ENCODE measurements at regions not wholly inside any gene's neighbourhood (a gene's known extent, or its start where the extent isn't known, plus 50 kb on each side); places are given as distances from the start of the nearest gene placed in this dataset.

- no peak for TF ChIP-seq CTCF (IDR thresholded peaks at IDR 0.05 in 8 of 11, conservative IDR thresholded peaks at IDR 0.05 in 3 of 11)
- no peak for TF ChIP-seq POLR2AphosphoS5 (IDR thresholded peaks at IDR 0.05)
- no peak for TF ChIP-seq POLR2A (IDR thresholded peaks at IDR 0.05)
These were observed 76.3 kb downstream of the MDH1 start for GRCh38 chr2:63665091-63665490.
